ENCODE measurements at regions not wholly inside any gene's neighbourhood (a gene's known extent, or its start where the extent isn't known, plus 50 kb on each side); places are given as distances from the start of the nearest gene placed in this dataset.

DNA sequence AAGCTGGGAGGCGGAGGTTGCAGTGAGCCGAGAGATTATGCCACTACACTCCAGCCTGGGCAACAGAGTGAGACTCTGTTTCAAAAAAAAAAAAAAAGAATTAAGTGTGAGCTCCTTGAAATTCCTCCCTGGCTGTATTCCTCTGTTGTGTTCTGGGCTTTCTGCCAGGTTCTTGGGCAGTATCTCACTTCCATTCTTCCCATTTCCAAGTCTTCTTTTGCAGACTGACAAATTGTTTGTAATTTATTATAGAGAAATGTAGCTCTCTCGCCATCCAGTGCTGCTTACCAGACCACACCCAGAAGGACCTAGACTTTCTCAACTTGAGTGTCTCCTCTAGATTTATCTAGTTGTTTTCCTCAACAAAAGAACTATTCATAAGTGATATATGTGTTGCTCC is 105.0 kb upstream of the ADGRL2 start:
- DNase-seq, result no peak

DNA sequence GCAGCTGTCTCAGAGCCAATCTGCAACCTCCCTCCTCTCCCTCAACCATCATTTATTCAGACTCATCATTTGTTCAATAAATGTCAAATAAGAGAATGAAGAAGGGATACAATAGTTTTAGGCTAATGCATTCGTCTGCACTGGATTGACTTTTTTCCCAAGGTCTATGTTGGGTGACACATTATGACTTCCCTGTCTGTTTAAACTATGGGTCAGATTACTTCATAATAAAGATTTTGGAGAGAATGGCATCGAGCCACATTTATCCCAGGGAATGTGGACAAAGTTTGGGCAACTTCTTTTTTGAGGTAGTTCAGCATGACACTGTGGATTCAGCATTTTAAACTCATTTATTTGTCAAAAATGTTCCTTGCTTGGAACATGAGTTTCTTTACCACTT is 107.4 kb upstream of the ADGRL2 start:
- no peak for DNase-seq

- no peak for DNase-seq
Measured at GRCh38 chr1:81690676-81691453, 109.9 kb upstream of the ADGRL2 start.

DNA sequence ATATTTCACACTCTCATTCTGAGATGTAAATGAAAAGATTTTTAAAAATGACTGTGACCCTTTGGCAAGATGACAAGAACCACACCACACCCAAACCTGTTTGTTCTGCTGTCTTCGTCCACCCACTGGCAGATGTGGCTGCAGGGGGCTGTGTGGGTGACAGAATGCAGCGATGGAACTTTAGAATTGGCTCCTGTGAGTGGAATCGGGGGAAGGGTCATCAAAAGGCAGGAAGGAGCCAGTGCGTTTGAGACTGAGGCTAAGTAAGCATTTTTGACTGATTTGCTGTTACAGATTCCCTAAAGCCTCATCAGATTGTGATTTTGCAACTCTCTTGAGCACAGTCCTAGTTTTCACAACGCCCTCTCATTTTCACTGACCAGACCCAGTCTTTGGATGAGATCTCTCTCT is 111.2 kb upstream of the ADGRL2 start:
- no peak for DNase-seq

DNA sequence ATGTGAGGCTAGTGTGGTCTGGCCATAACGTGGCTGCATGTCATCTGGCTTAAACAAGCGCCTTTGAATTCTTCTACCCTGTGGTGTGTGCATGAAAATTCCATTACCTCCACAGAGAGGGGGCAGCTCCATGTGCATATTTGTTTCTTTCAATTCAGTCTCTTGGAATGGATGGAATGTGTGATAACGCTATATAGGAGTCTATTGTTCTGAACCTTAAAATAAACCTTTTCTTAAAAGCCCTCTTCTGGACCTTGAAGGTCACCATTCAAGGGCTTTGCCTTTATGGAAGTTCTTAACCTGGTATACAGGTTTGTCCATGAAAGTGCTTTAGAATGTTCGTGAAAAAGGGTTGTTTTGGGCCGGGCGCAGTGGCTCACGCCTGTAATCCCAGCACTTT is 118.2 kb upstream of the ADGRL2 start:
- no peak for DNase-seq

GRCh38 chr1:81681601-81682266 is 119.0 kb upstream of the ADGRL2 start:
- DNase-seq, result no peak

GRCh38 chr1:81681114-81681513 is 119.6 kb upstream of the ADGRL2 start:
- DNase-seq, result no peak

DNA sequence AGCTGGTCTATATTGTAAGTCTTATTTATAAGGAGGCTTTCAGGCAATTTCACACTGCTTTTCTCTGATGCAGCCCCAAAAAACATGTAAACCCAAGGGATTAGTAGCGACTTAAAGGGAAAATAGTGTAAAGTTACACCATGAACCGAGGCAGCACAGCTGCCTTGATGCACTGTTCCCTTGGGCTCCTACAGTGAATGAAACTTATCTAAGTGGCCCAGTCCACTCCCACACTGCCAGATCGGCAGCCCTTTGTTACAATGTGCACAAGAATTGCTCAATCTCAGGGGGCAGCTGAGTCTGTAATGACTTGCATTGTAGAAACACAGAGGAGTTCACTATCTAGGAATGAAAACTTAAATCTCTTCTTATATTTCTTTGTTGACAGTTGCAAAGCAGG is 120.8 kb upstream of the ADGRL2 start:
- no peak for DNase-seq

GRCh38 chr1:81678779-81679178 is 122.0 kb upstream of the ADGRL2 start:
- no peak for DNase-seq

- DNase-seq, result no peak
Measured at GRCh38 chr1:81672766-81673165, 128.0 kb upstream of the ADGRL2 start.

DNA sequence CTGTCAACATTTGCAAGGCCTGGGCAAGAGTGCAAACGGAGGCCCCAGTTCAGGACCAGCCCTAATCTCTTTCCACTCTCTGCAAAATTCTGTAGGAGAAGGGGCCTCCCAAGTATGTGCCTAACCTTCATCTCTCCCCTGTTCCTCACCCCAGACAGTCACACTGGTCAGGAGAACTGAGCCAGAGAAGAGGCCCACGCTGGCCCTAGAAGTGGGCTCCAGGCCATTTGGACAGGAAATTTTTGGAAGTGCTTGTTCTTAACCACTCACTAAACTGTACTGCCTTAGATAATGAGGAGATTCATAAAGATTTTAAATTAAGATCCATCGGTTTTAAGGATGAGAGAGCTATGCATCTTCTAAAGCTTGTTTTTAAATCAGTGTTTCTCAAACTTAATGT is 129.7 kb upstream of the ADGRL2 start:
- DNase-seq, result no peak

DNA sequence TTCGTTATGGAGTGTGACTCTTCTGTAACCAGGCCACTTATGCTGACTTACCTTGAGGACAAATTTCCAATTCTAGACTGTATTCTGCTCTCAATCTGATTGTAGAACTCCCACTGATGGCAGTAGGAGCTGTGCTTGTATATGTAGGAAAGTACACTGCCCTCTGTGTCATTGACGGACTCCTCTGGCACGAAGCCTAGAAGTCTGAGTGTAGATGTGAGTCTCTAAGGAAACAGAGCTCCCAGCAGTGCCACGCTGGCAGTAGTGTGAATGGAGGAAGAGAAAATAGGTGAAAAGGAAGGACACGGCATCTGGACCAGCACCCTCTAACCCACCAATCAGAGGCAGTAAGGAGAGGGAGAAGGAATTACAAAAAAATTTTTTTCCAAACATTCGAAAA is 130.4 kb upstream of the ADGRL2 start:
- no peak for DNase-seq

- DNase-seq, result no peak
Measured at GRCh38 chr1:81666586-81666985, 134.1 kb upstream of the ADGRL2 start.

GRCh38 chr1:81664341-81664740 is 136.4 kb upstream of the ADGRL2 start:
- DNase-seq, result no peak

- no peak for DNase-seq
Measured at GRCh38 chr1:81662913-81663526, 137.7 kb upstream of the ADGRL2 start.

GRCh38 chr1:81660286-81660685 is 140.4 kb upstream of the ADGRL2 start:
- no peak for DNase-seq

DNA sequence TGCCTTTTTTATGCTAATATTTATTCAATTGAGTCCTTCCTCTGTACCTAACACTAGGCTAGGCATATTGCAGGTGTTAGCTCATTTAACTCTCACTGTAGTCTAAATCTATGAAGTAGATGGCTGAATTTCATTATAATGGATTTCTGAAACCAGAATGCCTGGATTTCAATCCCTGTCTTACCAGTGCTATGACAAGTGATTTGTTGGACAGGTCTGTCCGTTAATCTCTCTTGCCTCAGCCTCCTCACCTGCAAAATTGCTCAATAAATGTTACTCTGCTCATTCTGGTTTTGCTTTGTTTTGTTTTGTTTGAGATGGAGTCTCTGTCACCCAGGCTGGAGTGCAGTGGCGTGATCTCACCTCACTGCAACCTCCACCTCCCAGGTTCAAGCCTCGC is 146.1 kb upstream of the ADGRL2 start:
- no peak for DNase-seq

DNA sequence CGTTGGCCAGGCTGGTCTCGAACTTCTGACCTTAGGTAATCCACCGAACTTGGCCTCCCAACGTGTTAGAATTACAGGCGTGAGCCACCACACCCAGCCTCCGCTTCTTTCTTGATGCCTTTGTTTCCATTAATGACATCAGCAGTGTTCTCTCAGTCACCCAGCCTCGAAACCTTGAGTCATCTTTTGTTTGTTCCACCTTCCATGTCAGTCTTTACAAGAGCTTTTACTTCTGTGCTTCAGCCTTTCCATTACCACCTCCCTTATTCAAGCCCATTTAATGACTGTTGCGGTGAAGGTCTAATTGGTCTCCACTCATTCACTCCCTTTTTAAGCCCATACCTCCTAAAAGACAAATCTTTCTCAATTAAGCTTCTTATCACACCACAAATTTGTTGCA is 146.6 kb upstream of the ADGRL2 start:
- no peak for DNase-seq

- DNase-seq, result no peak
Measured at GRCh38 chr1:81650776-81651175, 150.0 kb upstream of the ADGRL2 start.

DNA sequence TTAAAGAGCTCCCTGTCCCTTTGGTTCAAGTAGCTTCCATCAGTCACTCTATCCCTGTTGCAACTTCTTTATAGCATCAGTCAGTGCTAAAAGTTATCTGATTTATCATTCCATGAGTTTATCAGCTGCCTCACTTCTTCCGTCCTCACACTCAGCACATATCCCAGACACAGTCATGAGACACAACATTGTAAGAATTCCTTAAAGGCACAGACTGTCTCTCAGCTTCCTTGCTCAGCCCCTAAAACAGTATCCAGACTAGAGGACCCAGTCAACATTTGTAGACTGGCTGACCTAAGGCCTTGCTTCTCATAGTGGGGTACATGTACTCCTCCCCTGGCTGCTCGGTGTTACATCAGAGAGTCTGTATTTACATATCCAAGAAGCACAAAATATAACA is 164.9 kb upstream of the ADGRL2 start:
- no peak for DNase-seq

GRCh38 chr1:81634294-81634693 is 166.4 kb upstream of the ADGRL2 start:
- DNase-seq, result no peak

DNA sequence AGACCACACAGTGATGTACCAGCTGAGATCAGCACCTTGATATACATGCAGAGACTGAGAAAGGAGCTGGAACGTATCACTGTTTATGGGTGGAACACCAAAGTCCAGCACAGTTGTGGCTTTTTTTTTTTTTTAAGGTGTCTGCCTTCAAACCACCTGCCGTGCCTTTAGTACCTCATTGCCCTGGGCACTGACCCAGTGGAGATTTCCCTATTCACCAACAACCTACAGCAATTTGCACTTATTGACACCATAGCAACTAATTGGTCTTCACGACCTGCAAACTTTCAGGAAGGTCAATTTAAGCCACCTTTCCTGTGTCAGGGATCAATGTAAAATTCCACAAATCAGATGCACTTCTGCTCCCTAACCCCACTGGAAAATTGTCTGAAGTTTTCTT is 181.6 kb upstream of the ADGRL2 start:
- DNase-seq, result no peak

- no peak for DNase-seq
Measured at GRCh38 chr1:81618376-81618775, 182.4 kb upstream of the ADGRL2 start.

DNA sequence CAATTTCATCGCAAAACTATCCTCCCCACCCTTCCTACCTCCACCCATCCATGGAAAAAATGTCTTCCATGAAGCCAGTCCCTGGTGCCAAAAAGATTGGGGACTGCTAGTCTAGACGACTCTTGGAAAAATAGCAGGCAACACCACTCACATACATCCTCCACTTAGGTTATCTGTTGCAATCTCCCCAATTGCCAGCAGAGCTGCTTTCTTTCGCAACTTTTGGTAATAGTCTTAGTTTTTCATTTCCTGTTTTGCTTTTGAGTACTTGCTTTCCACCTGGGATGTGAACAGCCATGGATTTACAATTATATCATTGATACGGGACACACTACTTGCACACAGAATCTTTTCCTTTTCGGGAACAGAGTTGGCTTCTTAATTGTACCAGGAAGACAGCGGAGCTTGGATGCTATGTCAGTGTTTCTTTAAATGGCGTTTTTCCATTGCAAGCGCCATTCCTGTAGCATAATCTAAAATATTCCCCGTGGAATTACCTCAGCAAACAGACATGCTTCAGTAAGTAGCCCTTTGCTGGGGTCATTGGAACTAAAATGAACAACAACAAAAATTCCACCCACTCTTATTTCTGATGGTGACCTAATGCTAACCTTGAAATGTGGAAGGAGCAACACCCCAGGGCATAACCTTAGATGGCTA is 183.3 kb upstream of the ADGRL2 start:
- DNase-seq, result peak; percentile 2

Data from suppressor macrophage treated with lipopolysaccharide for 4 hours (primary cell).